ENCODE measurements at regions not wholly inside any gene's neighbourhood (a gene's known extent, or its start where the extent isn't known, plus 50 kb on each side); places are given as distances from the start of the nearest gene placed in this dataset.

GRCh38 chr16:11448796-11449416 is 103.6 kb downstream of the RMI2 start:
- no peak overlapping the region for H2AFZ ChIP-seq (ENCODE audit: low read depth, low read length)
- DNase-seq (ENCODE audit: low read depth, low spot score) (no peak), FAIRE-seq (no peak)
- H3K27me3 ChIP-seq (ENCODE audit: control insufficient read depth in 2 of 2, insufficient read depth in 2 of 2, low read length in 2 of 2): no peaks in the 10 kb centered on the region
- H3K9me3 ChIP-seq (replicated peaks; ENCODE audit: control insufficient read depth, insufficient read depth, low read length): no peaks in the 10 kb centered on the region
- no peak overlapping the region for H3K4me2 ChIP-seq (ENCODE audit: insufficient read depth, low read length)
- no peak overlapping the region for H3K4me3 ChIP-seq (replicated peaks in 1 of 3; ENCODE audit: insufficient read depth in 1 of 3, low read depth in 1 of 3, low read length in 3 of 3)
- H3K9me1 ChIP-seq (replicated peaks; ENCODE audit: control insufficient read depth, extremely low read depth, insufficient read depth, low read length): no peaks in the 10 kb centered on the region
- BruUV-seq (replicated peaks): no TSS peak
- H3K9ac ChIP-seq (replicated peaks; ENCODE audit: extremely low read depth, insufficient read depth, low read length): no peak overlapping the region
- CTCF ChIA-PET: interaction anchor here (1.5 kb wide), 1 partner anchor 83 kb away, joined by 5 read pairs; no protein-coding TSS in a partner anchor
- no peaks in the 10 kb centered on the region for H3K4me1 ChIP-seq (ENCODE audit: control insufficient read depth, extremely low read depth, insufficient read depth, low read length)
- H4K20me1 ChIP-seq (replicated peaks; ENCODE audit: control insufficient read depth, extremely low read depth, insufficient read depth, low read length): no peaks in the 10 kb centered on the region
- intact Hi-C loops (cut with micrococcal nuclease): no loop called here
- dilution Hi-C loops (cut with MboI; ENCODE audit: extremely low pct_ligation_motif_present, low sequenced_read_pairs): no loop called here
- no peak overlapping the region for H3K27ac ChIP-seq (ENCODE audit: insufficient read depth, low read depth, low read length)
- POLR2A ChIA-PET: no interaction called here
- TF ChIP-seq GATA2 (IDR thresholded peaks at IDR 0.05; ENCODE audit: insufficient read depth, insufficient read length, low read depth, low read length) (no peak), FOS (IDR thresholded peaks at IDR 0.05; ENCODE audit: borderline replicate concordance, insufficient read depth, low read length) (no peak), POLR2AphosphoS5 (IDR thresholded peaks at IDR 0.05; ENCODE audit: insufficient read depth, low read depth, low read length) (no peak), MYC (IDR thresholded peaks at IDR 0.05; ENCODE audit: low read depth, low read length) (no peak), EZH2 (IDR thresholded peaks at IDR 0.05; ENCODE audit: borderline replicate concordance, low read depth, low read length, severe bottlenecking) (no peak), POLR2A (IDR thresholded peaks at IDR 0.05; ENCODE audit: low read depth, low read length) (no peak), JUN (IDR thresholded peaks at IDR 0.05; ENCODE audit: borderline replicate concordance, insufficient read depth, insufficient read length, low read depth) (no peak)
- TF ChIP-seq, protein P1, sequence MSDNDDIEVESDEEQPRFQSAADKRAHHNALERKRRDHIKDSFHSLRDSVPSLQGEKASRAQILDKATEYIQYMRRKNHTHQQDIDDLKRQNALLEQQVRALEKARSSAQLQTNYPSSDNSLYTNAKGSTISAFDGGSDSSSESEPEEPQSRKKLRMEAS (IDR thresholded peaks at IDR 0.05; ENCODE audit: insufficient read depth, insufficient read length): no peak
- TF ChIP-seq, protein P2, sequence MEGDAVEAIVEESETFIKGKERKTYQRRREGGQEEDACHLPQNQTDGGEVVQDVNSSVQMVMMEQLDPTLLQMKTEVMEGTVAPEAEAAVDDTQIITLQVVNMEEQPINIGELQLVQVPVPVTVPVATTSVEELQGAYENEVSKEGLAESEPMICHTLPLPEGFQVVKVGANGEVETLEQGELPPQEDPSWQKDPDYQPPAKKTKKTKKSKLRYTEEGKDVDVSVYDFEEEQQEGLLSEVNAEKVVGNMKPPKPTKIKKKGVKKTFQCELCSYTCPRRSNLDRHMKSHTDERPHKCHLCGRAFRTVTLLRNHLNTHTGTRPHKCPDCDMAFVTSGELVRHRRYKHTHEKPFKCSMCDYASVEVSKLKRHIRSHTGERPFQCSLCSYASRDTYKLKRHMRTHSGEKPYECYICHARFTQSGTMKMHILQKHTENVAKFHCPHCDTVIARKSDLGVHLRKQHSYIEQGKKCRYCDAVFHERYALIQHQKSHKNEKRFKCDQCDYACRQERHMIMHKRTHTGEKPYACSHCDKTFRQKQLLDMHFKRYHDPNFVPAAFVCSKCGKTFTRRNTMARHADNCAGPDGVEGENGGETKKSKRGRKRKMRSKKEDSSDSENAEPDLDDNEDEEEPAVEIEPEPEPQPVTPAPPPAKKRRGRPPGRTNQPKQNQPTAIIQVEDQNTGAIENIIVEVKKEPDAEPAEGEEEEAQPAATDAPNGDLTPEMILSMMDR (IDR thresholded peaks at IDR 0.05; ENCODE audit: extremely low read depth in 1 of 2, insufficient read depth in 1 of 2, low read depth in 1 of 2, low read length in 2 of 2): no peak
- H3K36me3 ChIP-seq (ENCODE audit: control insufficient read depth in 2 of 2, extremely low read depth in 1 of 2, insufficient read depth in 2 of 2, low read length in 2 of 2): no peaks in the 10 kb centered on the region
- H3K79me2 ChIP-seq (ENCODE audit: control insufficient read depth, insufficient read depth, low read length): no peaks in the 10 kb centered on the region
